ENCODE measurements at regions not wholly inside any gene's neighbourhood (a gene's known extent, or its start where the extent isn't known, plus 50 kb on each side); places are given as distances from the start of the nearest gene placed in this dataset.

- TF ChIP-seq EZH2 (optimal IDR thresholded peaks at IDR 0.05; ENCODE audit: low read depth, low read length) = no peak
- TF ChIP-seq, protein P1, sequence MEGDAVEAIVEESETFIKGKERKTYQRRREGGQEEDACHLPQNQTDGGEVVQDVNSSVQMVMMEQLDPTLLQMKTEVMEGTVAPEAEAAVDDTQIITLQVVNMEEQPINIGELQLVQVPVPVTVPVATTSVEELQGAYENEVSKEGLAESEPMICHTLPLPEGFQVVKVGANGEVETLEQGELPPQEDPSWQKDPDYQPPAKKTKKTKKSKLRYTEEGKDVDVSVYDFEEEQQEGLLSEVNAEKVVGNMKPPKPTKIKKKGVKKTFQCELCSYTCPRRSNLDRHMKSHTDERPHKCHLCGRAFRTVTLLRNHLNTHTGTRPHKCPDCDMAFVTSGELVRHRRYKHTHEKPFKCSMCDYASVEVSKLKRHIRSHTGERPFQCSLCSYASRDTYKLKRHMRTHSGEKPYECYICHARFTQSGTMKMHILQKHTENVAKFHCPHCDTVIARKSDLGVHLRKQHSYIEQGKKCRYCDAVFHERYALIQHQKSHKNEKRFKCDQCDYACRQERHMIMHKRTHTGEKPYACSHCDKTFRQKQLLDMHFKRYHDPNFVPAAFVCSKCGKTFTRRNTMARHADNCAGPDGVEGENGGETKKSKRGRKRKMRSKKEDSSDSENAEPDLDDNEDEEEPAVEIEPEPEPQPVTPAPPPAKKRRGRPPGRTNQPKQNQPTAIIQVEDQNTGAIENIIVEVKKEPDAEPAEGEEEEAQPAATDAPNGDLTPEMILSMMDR (IDR thresholded peaks at IDR 0.05; ENCODE audit: low read length) = no peak
- TF ChIP-seq EZH2phosphoT487 (IDR thresholded peaks at IDR 0.05; ENCODE audit: low read length) = no peak
Observed at GRCh38 chr5:74116266-74116665, 490.3 kb downstream of the ARHGEF28 start.
